CD4-positive, CD25-positive, alpha-beta regulatory T cell (primary cell): ENCODE measurements at regions not wholly inside any gene's neighbourhood (a gene's known extent, or its start where the extent isn't known, plus 50 kb on each side); places are given as distances from the start of the nearest gene placed in this dataset.

Source experiments
- ATAC-seq, 2 donors: fragments of 150-1000 bp; cut with Tn5 transposase; one replicate each; pipeline ENCODE4 v1.10.0; 2021; ENCODE audit warnings: low read depth in 2 of 2, moderate number of reproducible peaks in 2 of 2, moderate library complexity in 1 of 2
- DNase-seq, 3 donors: peaks; one replicate each; pipeline versions ENCODE4 v3.0.0 to v3.0.0-alpha.2; 2012 to 2022; ENCODE audit warnings: mixed read lengths in 1 of 3
- H3K27ac ChIP-seq: one replicate; pipeline ENCODE4 v1.7.0; 2013; ENCODE audit warnings: mild to moderate bottlenecking, low read length; ENCODE audit not compliant: insufficient read depth, poor library complexity, severe bottlenecking
- H3K27me3 ChIP-seq: one replicate; pipeline ENCODE4 v1.7.0; 2013; ENCODE audit warnings: low read length; ENCODE audit not compliant: control insufficient read depth, insufficient read depth
- H3K36me3 ChIP-seq: one replicate; pipeline ENCODE4 v1.7.0; 2013; ENCODE audit warnings: mild to moderate bottlenecking, low read length, moderate library complexity; ENCODE audit not compliant: control insufficient read depth, insufficient read depth
- H3K4me1 ChIP-seq: 2 replicates; pipeline ENCODE4 v1.7.0; 2013; ENCODE audit warnings: mild to moderate bottlenecking, low read length; ENCODE audit not compliant: insufficient read depth, control insufficient read depth, poor library complexity, severe bottlenecking
- H3K4me3 ChIP-seq: one replicate; pipeline ENCODE4 v1.7.0; 2013; ENCODE audit warnings: low read depth, mild to moderate bottlenecking, low read length, moderate library complexity
- H3K9me3 ChIP-seq, 2 experiments: 1 replicate in 1 of 2; 2 replicates in 1 of 2; pipeline ENCODE4 v1.7.0; 2013; ENCODE audit warnings: low read length in 2 of 2, mild to moderate bottlenecking in 1 of 2, moderate library complexity in 1 of 2; ENCODE audit not compliant: control insufficient read depth in 2 of 2
- H3K27ac Mint-ChIP-seq, 3 donors: one replicate each; pipeline ENCODE4 v1.8.0; 2020 to 2022; ENCODE audit warnings: mild to moderate bottlenecking in 3 of 3, mixed read lengths in 3 of 3, moderate library complexity in 2 of 3
- H3K27me3 Mint-ChIP-seq: one replicate; pipeline ENCODE4 v1.8.0; 2022; ENCODE audit warnings: mild to moderate bottlenecking, mixed read lengths
- H3K36me3 Mint-ChIP-seq: one replicate; pipeline ENCODE4 v1.8.0; 2020; ENCODE audit warnings: mixed read lengths
- H3K4me1 Mint-ChIP-seq, 4 donors: one replicate each; pipeline ENCODE4 v1.8.0; 2020 to 2022; ENCODE audit warnings: mixed read lengths in 4 of 4, mild to moderate bottlenecking in 1 of 4
- H3K4me3 Mint-ChIP-seq, 4 donors: one replicate each; pipeline ENCODE4 v1.8.0; 2020 to 2022; ENCODE audit warnings: mild to moderate bottlenecking in 4 of 4, mixed read lengths in 4 of 4, moderate library complexity in 3 of 4
- H3K9me3 Mint-ChIP-seq, 7 donors: one replicate each; pipeline ENCODE4 v1.8.0; 2020 to 2022; ENCODE audit warnings: mixed read lengths in 7 of 7, mild to moderate bottlenecking in 3 of 7, moderate library complexity in 2 of 7

DNA sequence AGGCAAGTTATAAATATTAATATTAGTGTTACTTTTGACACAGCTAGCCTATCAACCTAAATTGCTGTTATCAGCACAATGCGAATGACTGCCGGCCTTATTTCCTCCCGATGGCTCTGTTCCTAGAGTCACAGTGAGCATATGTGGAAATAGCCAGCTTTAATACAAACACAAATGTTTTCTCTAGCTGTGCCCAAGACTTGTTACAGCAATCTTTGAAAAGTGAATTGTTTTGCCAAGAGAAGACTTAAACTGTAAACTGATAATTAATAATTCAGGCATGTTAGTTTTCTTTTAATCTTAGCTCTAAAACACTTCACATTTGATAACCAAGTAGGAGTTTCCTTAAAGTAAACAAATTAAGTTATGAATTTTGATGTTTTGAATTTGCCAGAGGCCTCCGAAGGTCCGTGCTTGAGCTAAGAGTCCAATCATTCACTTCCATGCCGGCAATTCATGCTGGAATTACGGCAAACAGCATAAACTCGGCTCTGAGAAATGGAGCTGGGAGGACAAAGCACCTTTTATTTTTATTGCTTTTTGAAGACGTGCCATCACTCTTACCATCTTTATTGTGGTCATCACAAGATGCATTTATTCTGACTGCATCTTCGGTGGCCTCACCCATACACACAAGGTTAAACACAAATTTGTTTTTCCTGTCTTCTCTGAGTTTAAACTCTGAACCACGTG is 184.5 kb upstream of the CWC22 start:
- DNase-seq (no peak), ATAC-seq (no peak)
- Histone ChIP-seq H3K27me3 (no peaks in the 10 kb centered on the region), H3K36me3 (no peaks in the 10 kb centered on the region), H3K4me3 (no peak overlapping the region), H3K4me1 (no peaks in the 10 kb centered on the region), H3K9me3 (no peaks in the 10 kb centered on the region), H3K27ac (no peak overlapping the region)
- H3K4me1 Mint-ChIP-seq: peaks cover 0 to 5% (median 0%) of the 10 kb centered on the region in 4 donors
- no peak overlapping the region for H3K4me3 Mint-ChIP-seq
- H3K27me3 Mint-ChIP-seq: no peaks in the 10 kb centered on the region
- no peak overlapping the region for H3K27ac Mint-ChIP-seq
- H3K36me3 Mint-ChIP-seq: no peaks in the 10 kb centered on the region
- no peaks in the 10 kb centered on the region for H3K9me3 Mint-ChIP-seq

DNA sequence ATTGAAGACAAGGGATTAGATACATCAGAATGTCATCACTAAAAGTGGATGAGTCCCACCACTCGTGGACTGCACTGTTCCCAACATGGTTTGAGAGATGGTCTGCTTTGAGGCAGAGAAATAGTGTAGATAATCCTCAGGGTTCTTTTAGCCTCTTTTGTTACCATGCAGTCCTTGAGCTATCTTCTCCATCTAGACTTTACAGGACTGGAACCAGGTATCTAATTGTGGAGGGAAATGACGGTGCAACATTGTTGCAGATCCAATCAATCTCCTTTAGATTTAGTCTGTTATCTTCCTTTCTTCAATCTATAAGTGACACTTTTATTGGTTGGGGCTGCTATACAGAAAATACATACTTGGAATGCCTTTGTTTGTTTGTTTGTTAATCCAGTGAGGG is 183.8 kb upstream of the CWC22 start:
- Mint-ChIP-seq H3K36me3 (no peaks in the 10 kb centered on the region), H3K27me3 (no peaks in the 10 kb centered on the region), H3K4me1 (peaks cover 0 to under 1% (median 0%) of the 10 kb centered on the region in 4 donors), H3K27ac (no peak overlapping the region), H3K4me3 (no peak overlapping the region), H3K9me3 (no peaks in the 10 kb centered on the region)
- H3K36me3 ChIP-seq: no peaks in the 10 kb centered on the region
- DNase-seq: no peak
- no peaks in the 10 kb centered on the region for H3K4me1 ChIP-seq
- no peaks in the 10 kb centered on the region for H3K9me3 ChIP-seq
- H3K4me3 ChIP-seq: no peak overlapping the region
- no peak overlapping the region for H3K27ac ChIP-seq
- no peak for ATAC-seq
- no peaks in the 10 kb centered on the region for H3K27me3 ChIP-seq

DNA sequence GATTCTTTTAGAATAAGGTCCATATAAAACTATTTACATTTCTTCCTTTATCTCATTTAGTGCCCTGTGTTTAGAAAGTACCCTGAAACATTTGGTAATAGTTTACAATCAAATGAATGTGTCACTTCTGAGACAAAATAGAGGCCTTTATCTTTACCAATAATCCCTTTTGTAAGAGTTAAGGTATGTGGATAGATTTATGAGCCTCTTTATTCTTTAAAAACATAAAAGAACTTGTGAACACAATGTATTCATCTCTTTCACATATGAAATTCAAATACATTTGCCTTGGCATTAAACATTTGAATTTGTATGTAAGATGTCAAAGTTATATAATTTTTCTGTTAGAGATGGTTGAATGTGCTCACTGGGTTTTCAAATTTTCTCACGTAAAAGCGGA is 180.5 kb upstream of the CWC22 start:
- H3K4me3 Mint-ChIP-seq: no peak overlapping the region
- DNase-seq (no peak), ATAC-seq (no peak)
- Histone ChIP-seq H3K9me3 (no peaks in the 10 kb centered on the region), H3K27me3 (no peaks in the 10 kb centered on the region), H3K4me1 (no peaks in the 10 kb centered on the region), H3K4me3 (no peak overlapping the region), H3K27ac (no peak overlapping the region), H3K36me3 (no peaks in the 10 kb centered on the region)
- H3K9me3 Mint-ChIP-seq: no peaks in the 10 kb centered on the region
- H3K36me3 Mint-ChIP-seq: no peaks in the 10 kb centered on the region
- H3K27me3 Mint-ChIP-seq: no peaks in the 10 kb centered on the region
- H3K27ac Mint-ChIP-seq: no peak overlapping the region
- H3K4me1 Mint-ChIP-seq: no peaks in the 10 kb centered on the region

DNA sequence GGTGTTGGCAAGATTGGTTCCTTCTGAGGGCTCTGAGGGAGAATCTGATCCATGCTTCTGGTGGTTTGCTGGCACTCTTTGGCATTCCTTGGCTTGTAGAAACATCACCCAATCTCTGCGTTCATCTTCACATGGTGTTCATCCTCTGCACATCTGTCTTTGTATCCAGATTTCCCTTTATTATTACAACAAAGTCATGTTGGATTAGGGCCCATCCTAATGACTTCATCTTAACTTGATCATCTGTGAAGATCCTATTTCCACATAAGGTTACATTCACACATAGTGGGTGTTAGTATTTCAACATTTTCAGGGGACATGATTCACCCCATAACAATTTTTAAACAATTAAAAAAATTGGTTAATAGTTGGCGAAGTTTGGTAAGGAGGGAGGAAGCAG is 177.4 kb upstream of the CWC22 start:
- Mint-ChIP-seq H3K9me3 (peaks cover 0 to 3% (median 0%) of the 10 kb centered on the region in 7 donors), H3K4me3 (no peak overlapping the region), H3K27me3 (no peaks in the 10 kb centered on the region), H3K36me3 (no peaks in the 10 kb centered on the region), H3K4me1 (no peaks in the 10 kb centered on the region), H3K27ac (no peak overlapping the region)
- H3K36me3 ChIP-seq: no peaks in the 10 kb centered on the region
- no peak overlapping the region for H3K4me3 ChIP-seq
- no peak for DNase-seq
- H3K27ac ChIP-seq: no peak overlapping the region
- ATAC-seq: no peak
- no peaks in the 10 kb centered on the region for H3K9me3 ChIP-seq
- no peaks in the 10 kb centered on the region for H3K27me3 ChIP-seq
- H3K4me1 ChIP-seq: no peaks in the 10 kb centered on the region

DNA sequence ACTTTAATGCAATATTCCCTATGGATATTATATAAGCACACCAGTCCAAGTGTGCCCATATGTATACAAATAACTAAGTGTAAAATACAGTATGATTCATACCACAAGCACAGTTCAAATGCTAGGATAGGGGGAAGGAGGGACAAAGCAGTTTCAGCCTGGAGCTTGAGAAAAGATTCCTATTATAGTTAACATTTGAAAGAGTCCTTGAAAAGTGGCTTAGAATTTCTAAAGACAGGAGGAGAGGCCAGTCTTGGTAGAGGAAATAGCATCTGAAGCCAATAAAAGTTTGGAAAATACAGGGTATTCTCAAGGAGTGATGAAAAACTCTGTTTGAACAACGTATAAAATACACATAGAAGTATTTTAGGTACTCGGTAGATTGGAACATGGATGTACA is 173.4 kb upstream of the CWC22 start:
- H3K27ac ChIP-seq: no peak overlapping the region
- no peak for DNase-seq

DNA sequence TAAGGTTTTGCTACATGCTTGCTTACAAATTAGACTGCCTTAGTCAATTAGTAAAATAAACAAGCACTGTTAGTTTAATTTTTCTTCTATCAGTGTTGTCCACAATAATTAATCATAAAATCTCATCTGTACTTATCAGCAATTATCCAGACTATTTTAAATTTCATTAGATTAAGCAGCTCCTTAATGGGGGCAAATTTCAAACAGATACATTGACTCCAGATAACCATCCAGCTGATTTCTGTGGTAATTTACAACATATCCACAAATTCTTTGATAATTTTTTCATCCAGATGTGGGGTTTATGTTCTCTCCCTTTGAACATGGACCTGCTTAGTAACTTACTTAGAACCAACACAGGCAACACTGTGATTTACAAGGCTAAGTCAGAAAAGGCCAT is 170.4 kb upstream of the CWC22 start:
- peaks cover 0 to 3% (median 0%) of the 10 kb centered on the region in 7 donors for H3K9me3 Mint-ChIP-seq
- no peak overlapping the region for H3K4me3 Mint-ChIP-seq
- H3K27me3 Mint-ChIP-seq: no peaks in the 10 kb centered on the region
- H3K27ac Mint-ChIP-seq: no peak overlapping the region
- Histone ChIP-seq H3K4me1 (no peaks in the 10 kb centered on the region), H3K4me3 (no peak overlapping the region), H3K27me3 (no peaks in the 10 kb centered on the region), H3K36me3 (no peaks in the 10 kb centered on the region), H3K27ac (no peak overlapping the region), H3K9me3 (no peaks in the 10 kb centered on the region)
- H3K4me1 Mint-ChIP-seq: no peaks in the 10 kb centered on the region
- ATAC-seq (no peak), DNase-seq (no peak)
- H3K36me3 Mint-ChIP-seq: no peaks in the 10 kb centered on the region

More for the DNA sequence above, 173.4 kb upstream of the CWC22 start:
- Histone ChIP-seq H3K4me3 (no peak overlapping the region), H3K27me3 (no peaks in the 10 kb centered on the region), H3K9me3 (no peaks in the 10 kb centered on the region), H3K36me3 (no peaks in the 10 kb centered on the region), H3K4me1 (no peaks in the 10 kb centered on the region)
- no peak for ATAC-seq
- no peaks in the 10 kb centered on the region for H3K36me3 Mint-ChIP-seq
- H3K27me3 Mint-ChIP-seq: no peaks in the 10 kb centered on the region
- no peaks in the 10 kb centered on the region for H3K4me1 Mint-ChIP-seq
- H3K27ac Mint-ChIP-seq: no peak overlapping the region
- no peak overlapping the region for H3K4me3 Mint-ChIP-seq
- peaks cover 0 to 3% (median 0%) of the 10 kb centered on the region in 7 donors for H3K9me3 Mint-ChIP-seq

DNA sequence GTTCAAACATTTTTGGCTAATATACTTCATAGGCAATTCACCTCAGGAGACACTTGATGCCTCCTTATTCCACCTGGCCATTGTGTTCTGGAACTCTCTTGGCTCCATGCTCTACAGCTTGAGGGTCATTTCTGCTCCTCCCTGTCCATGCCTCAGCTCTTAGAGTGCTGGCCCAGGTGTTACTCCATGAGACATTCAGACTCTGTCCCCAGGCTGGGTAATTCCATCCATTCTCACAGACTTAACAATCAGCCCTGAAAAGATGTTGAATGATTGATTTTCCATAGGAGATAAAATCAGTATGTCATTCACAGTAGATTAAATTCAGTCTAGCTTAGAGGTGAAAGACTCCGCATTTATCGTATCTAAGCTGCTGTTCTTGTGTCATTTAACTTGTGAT is 168.6 kb upstream of the CWC22 start:
- Mint-ChIP-seq H3K9me3 (peaks cover 0 to 3% (median 0%) of the 10 kb centered on the region in 7 donors), H3K36me3 (no peaks in the 10 kb centered on the region), H3K27ac (no peak overlapping the region), H3K27me3 (no peaks in the 10 kb centered on the region), H3K4me3 (no peak overlapping the region), H3K4me1 (no peaks in the 10 kb centered on the region)
- Histone ChIP-seq H3K9me3 (no peaks in the 10 kb centered on the region), H3K36me3 (no peaks in the 10 kb centered on the region), H3K4me3 (no peak overlapping the region), H3K4me1 (no peaks in the 10 kb centered on the region), H3K27ac (no peak overlapping the region), H3K27me3 (no peaks in the 10 kb centered on the region)
- ATAC-seq (no peak), DNase-seq (no peak)

DNA sequence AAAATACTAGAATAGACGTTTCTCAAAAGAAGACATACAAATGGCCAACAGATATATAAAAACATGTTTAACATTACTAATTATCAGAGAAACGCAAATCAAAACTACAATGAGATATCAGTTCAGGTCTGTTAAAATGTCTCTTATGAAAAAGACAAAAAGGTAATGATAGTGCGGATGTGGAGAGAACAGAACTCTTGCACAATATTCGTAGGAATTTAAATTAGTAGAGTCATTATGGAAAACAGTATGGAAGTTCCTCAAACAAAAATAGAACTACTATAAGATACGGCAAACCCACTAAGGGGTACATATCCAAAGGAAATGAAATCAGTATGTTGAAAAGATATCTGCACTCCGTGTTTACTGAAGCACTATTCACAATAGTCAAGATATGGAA is 167.5 kb upstream of the CWC22 start:
- H3K4me1 Mint-ChIP-seq: no peaks in the 10 kb centered on the region
- no peak for DNase-seq
- H3K27me3 ChIP-seq: no peaks in the 10 kb centered on the region
- no peak overlapping the region for H3K27ac Mint-ChIP-seq
- H3K4me3 Mint-ChIP-seq: no peak overlapping the region
- H3K27ac ChIP-seq: no peak overlapping the region
- no peaks in the 10 kb centered on the region for H3K4me1 ChIP-seq
- no peak for ATAC-seq
- peaks cover 0 to 9% (median 5%) of the 10 kb centered on the region in 7 donors for H3K9me3 Mint-ChIP-seq
- no peaks in the 10 kb centered on the region for H3K36me3 Mint-ChIP-seq
- H3K36me3 ChIP-seq: no peaks in the 10 kb centered on the region
- H3K4me3 ChIP-seq: no peak overlapping the region
- no peaks in the 10 kb centered on the region for H3K27me3 Mint-ChIP-seq
- H3K9me3 ChIP-seq: peaks cover 0 to 2% of the 10 kb centered on the region in 2 experiments
